GM12891 (cell line): ENCODE measurements at regions not wholly inside any gene's neighbourhood (a gene's known extent, or its start where the extent isn't known, plus 50 kb on each side); places are given as distances from the start of the nearest gene placed in this dataset.

Source experiments
- PAX5 ChIP-seq: IDR thresholded peaks from 2 replicates; pipeline ENCODE4 v1.6.1; 2011; ENCODE audit warnings: low read length, moderate library complexity, mild to moderate bottlenecking; ENCODE audit not compliant: insufficient read depth, severe bottlenecking
- POLR2A ChIP-seq: IDR thresholded peaks from 2 replicates; pipeline ENCODE4 v1.6.1; 2011; ENCODE audit warnings: low read depth, low read length, control low read depth
- POLR2AphosphoS5 ChIP-seq: IDR thresholded peaks from 2 replicates; pipeline ENCODE4 v1.6.1; 2011; ENCODE audit warnings: low read depth, low read length, control low read depth
- POU2F2 ChIP-seq: IDR thresholded peaks from 2 replicates; pipeline ENCODE4 v1.6.1; 2011; ENCODE audit warnings: low read depth, mild to moderate bottlenecking, control low read depth, low read length, moderate library complexity
- SPI1 ChIP-seq: IDR thresholded peaks from 2 replicates; pipeline ENCODE4 v1.6.1; 2011; ENCODE audit warnings: low read depth, low read length, control low read depth
- TAF1 ChIP-seq: IDR thresholded peaks from 2 replicates; pipeline ENCODE4 v1.6.1; 2011; ENCODE audit warnings: low read depth, low read length, control low read depth

- TF ChIP-seq POLR2A, result no peak
- no peak for TF ChIP-seq POLR2AphosphoS5
- no peak for TF ChIP-seq SPI1
- TF ChIP-seq TAF1, result no peak
- TF ChIP-seq POU2F2, result no peak
- TF ChIP-seq PAX5, result no peak
Measured at GRCh38 chr5:8686707-8687106, 817.8 kb downstream of the MTRR start.
